NT2/D1 (cell line): ENCODE measurements at regions not wholly inside any gene's neighbourhood (a gene's known extent, or its start where the extent isn't known, plus 50 kb on each side); places are given as distances from the start of the nearest gene placed in this dataset.

ENCODE experiments used
- SUZ12 ChIP-seq: IDR thresholded peaks from 2 replicates; pipeline ENCODE4 v1.6.1; 2011; ENCODE audit not compliant: insufficient read length, insufficient read depth; ENCODE audit errors: extremely low read depth
- YY1 ChIP-seq: IDR thresholded peaks from 2 replicates; pipeline ENCODE4 v1.6.1; 2011; ENCODE audit not compliant: insufficient read length, insufficient read depth
- ZNF274 ChIP-seq: IDR thresholded peaks from 2 replicates; pipeline ENCODE4 v1.6.1; 2011; ENCODE audit warnings: mild to moderate bottlenecking, low read depth, low read length

DNA sequence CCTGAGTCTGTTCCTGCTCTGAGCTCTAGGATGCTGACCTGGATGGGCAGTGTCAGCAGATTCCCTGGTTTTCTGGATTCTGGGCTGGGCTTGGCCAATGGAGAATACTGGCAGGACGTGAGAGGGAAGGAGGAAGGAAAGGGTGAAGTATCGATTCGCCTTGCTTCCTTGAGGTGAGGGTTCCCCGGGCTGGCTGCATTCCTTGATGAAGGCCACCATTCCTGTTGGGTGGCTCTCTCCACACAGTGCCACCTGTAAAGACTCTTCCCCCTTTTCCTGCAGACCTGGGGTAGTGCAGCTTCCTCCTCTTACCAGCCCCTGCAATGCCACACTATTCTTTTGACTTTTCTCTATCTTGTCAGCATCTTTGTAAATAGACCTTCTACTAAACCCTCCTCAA is 58.1 kb upstream of the TANC2 start:
- TF ChIP-seq ZNF274 (no peak), YY1 (no peak), SUZ12 (no peak)
